ENCODE measurements at regions not wholly inside any gene's neighbourhood (a gene's known extent, or its start where the extent isn't known, plus 50 kb on each side); places are given as distances from the start of the nearest gene placed in this dataset.

DNA sequence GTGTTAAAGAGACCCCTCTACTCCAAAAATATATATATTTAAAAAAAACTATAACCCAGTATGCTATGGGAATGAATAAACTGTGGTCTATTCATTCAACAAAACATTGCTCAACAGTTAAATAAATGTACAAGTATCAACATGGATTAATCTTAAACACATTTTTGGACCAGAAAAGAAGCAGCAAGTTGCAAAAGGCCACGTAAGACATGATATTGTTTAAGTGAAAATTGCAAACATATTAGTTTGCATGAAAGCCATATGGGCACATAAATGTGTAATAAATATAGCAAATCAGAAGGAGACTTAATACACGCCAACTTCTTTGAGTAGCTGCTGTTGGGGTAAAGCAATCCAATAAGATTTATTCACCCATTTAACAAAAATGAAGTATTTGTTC is 321.5 kb downstream of the FBXO15 start:
- Mint-ChIP-seq H3K27me3 (no peaks in the 10 kb centered on the region), H3K9me3 (no peaks in the 10 kb centered on the region), H3K27ac (no peak overlapping the region), H3K4me3 (no peak overlapping the region), H3K4me1 (no peaks in the 10 kb centered on the region), H3K36me3 (ENCODE audit: low read depth) (no peaks in the 10 kb centered on the region)
- POLR2A ChIA-PET = no interaction called here
- CTCF ChIA-PET = interaction anchor here (0.7 kb wide), 1 partner anchor 16 kb away, joined by 3 read pairs; no protein-coding TSS in a partner anchor
- DNase-seq (no peak), ATAC-seq (ENCODE audit: low read depth) (no peak)
- TF ChIP-seq, protein P1, sequence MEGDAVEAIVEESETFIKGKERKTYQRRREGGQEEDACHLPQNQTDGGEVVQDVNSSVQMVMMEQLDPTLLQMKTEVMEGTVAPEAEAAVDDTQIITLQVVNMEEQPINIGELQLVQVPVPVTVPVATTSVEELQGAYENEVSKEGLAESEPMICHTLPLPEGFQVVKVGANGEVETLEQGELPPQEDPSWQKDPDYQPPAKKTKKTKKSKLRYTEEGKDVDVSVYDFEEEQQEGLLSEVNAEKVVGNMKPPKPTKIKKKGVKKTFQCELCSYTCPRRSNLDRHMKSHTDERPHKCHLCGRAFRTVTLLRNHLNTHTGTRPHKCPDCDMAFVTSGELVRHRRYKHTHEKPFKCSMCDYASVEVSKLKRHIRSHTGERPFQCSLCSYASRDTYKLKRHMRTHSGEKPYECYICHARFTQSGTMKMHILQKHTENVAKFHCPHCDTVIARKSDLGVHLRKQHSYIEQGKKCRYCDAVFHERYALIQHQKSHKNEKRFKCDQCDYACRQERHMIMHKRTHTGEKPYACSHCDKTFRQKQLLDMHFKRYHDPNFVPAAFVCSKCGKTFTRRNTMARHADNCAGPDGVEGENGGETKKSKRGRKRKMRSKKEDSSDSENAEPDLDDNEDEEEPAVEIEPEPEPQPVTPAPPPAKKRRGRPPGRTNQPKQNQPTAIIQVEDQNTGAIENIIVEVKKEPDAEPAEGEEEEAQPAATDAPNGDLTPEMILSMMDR (IDR thresholded peaks at IDR 0.05) = no peak
- intact Hi-C loops (cut with micrococcal nuclease) = no loop called here

DNA sequence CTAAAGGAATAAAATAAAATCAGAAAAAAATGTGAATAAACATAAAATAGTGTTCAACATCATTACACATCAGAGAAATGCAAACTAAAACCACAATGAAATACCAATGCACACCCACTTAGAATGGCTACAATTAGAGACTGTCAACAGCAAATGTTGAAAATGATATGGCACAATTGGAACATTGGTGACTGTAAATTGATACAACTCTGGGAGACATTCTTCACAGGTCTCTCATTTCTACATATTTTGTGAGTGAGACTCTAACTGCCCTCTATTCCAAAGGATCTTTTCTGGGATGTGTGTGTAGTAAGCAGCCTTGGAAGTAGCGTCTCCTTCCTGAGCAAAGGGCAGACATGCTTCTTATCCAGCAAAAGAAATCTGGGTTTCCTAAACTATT is 323.0 kb downstream of the FBXO15 start:
- Mint-ChIP-seq H3K27ac (no peak overlapping the region), H3K9me3 (no peaks in the 10 kb centered on the region), H3K27me3 (no peaks in the 10 kb centered on the region), H3K4me1 (no peaks in the 10 kb centered on the region), H3K4me3 (no peak overlapping the region), H3K36me3 (ENCODE audit: low read depth) (no peaks in the 10 kb centered on the region)
- TF ChIP-seq, protein P1 (IDR thresholded peaks at IDR 0.05) = no peak
- ChIA-PET POLR2A (no interaction called here), CTCF (no interaction called here)
- DNase-seq = no peak
- intact Hi-C loops (cut with micrococcal nuclease) = no loop called here
- no peak for ATAC-seq (ENCODE audit: low read depth)

- ATAC-seq (ENCODE audit: low read depth) (no peak), DNase-seq (no peak)
- POLR2A ChIA-PET = no interaction called here
- Mint-ChIP-seq H3K9me3 (peaks cover 3% of the 10 kb centered on the region), H3K27me3 (no peaks in the 10 kb centered on the region), H3K27ac (no peak overlapping the region), H3K4me3 (no peak overlapping the region), H3K36me3 (ENCODE audit: low read depth) (no peaks in the 10 kb centered on the region), H3K4me1 (no peaks in the 10 kb centered on the region)
- intact Hi-C loops (cut with micrococcal nuclease) = no loop called here
- TF ChIP-seq, protein P1 (IDR thresholded peaks at IDR 0.05) = no peak
- CTCF ChIA-PET = no interaction called here
These were observed 335.2 kb downstream of the FBXO15 start for GRCh38 chr18:73812423-73812822.

DNA sequence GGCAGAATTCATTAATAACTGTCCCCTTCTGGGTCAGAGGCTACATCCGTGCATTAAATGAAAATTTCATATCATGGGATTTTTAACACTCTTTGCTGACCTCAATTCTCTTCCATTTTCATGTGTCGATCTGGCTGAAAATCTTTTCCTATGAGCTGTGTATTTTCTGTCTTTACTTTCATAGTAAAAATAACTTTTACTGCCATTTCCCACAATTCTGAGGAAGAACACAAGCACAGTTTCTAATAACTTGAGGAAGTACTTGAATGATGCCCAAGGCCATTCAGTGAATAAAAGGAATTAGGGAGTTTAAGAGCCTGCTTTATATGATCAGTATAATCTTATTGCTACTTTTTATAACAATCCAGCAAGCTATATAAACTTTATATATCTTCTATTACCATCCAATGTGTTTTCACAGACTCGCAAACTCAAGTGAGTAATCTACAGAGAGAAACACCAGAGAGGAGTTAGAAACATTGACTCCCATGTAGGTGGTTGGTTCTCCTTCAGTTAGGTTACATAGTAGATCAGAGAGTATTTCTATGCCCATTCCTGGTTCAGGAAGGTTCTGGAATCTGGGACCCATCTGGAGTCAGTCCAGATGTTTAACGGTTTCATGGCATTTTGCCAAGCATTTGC is 340.0 kb downstream of the FBXO15 start:
- Mint-ChIP-seq H3K9me3 (no peaks in the 10 kb centered on the region), H3K4me3 (no peak overlapping the region), H3K4me1 (no peaks in the 10 kb centered on the region), H3K36me3 (ENCODE audit: low read depth) (no peaks in the 10 kb centered on the region), H3K27me3 (no peaks in the 10 kb centered on the region), H3K27ac (no peak overlapping the region)
- TF ChIP-seq, protein P1 (IDR thresholded peaks at IDR 0.05) = no peak
- DNase-seq (no peak), ATAC-seq (ENCODE audit: low read depth) (no peak)
- intact Hi-C loops (cut with micrococcal nuclease) = no loop called here
- ChIA-PET POLR2A (no interaction called here), CTCF (no interaction called here)

- Mint-ChIP-seq H3K27me3 (no peaks in the 10 kb centered on the region), H3K27ac (no peak overlapping the region), H3K4me1 (no peaks in the 10 kb centered on the region), H3K9me3 (no peaks in the 10 kb centered on the region), H3K4me3 (no peak overlapping the region), H3K36me3 (ENCODE audit: low read depth) (no peaks in the 10 kb centered on the region)
- TF ChIP-seq, protein P1 (IDR thresholded peaks at IDR 0.05) = no peak
- no peak for DNase-seq
- intact Hi-C loops (cut with micrococcal nuclease) = no loop called here
- ATAC-seq (ENCODE audit: low read depth) = no peak
- ChIA-PET POLR2A (no interaction called here), CTCF (no interaction called here)
These were observed 341.6 kb downstream of the FBXO15 start for GRCh38 chr18:73805991-73806390.
